H1 (cell line): ENCODE measurements at regions not wholly inside any gene's neighbourhood (a gene's known extent, or its start where the extent isn't known, plus 50 kb on each side); places are given as distances from the start of the nearest gene placed in this dataset.

Experiments
- CTCF ChIA-PET: fragments of 300-600 bp; sonication (Branson Sonifier 250); formaldehyde crosslinking; loops from one replicate; lab custom pipeline; 2021; ENCODE audit not compliant: partially characterized antibody; lab: Charles Lee
- POLR2A ChIA-PET: fragments of 300-600 bp; sonication (Branson Sonifier 250); formaldehyde crosslinking; loops from one replicate; lab custom pipeline; 2021; ENCODE audit warnings: inconsistent platforms; ENCODE audit not compliant: partially characterized antibody; lab: Charles Lee
- DNase-seq, 2 experiments: peaks; one replicate each; pipeline versions ENCODE4 v3.0.0 to v3.0.0-alpha.2; 2010 to 2022; ENCODE audit warnings: low spot score in 2 of 2, low read depth in 1 of 2, mixed read lengths in 1 of 2
- FAIRE-seq: peaks from 2 replicates; lab custom pipeline; 2011; peaks lifted over from hg19 to GRCh38; lab: Jason Lieb, UNC
- H2AFZ ChIP-seq: 2 replicates; pipeline ENCODE4 v1.8.1; 2012; ENCODE audit warnings: low read length, inconsistent platforms
- H2AK5ac ChIP-seq: 2 replicates; pipeline ENCODE4 v1.6.1; 2013; ENCODE audit warnings: low read depth, low read length
- H2BK120ac ChIP-seq: replicated peaks from 2 replicates; pipeline ENCODE3; 2013; ENCODE audit warnings: low read depth, low read length, inconsistent platforms
- H2BK12ac ChIP-seq: 2 replicates; pipeline ENCODE4 v1.6.1; 2013; ENCODE audit warnings: low read depth, low read length
- H2BK15ac ChIP-seq: 2 replicates; pipeline ENCODE4 v1.6.1; 2013; ENCODE audit warnings: low read length
- H2BK20ac ChIP-seq: 2 replicates; pipeline ENCODE4 v1.6.1; 2013; ENCODE audit warnings: low read length
- H2BK5ac ChIP-seq: 2 replicates; pipeline ENCODE4 v1.6.1; 2013; ENCODE audit warnings: low read depth, low read length
- H3K14ac ChIP-seq: 2 replicates; pipeline ENCODE4 v1.6.1; 2013; ENCODE audit warnings: inconsistent platforms; ENCODE audit not compliant: insufficient read length
- H3K18ac ChIP-seq: 2 replicates; pipeline ENCODE4 v1.6.1; 2013; ENCODE audit warnings: low read length; ENCODE audit errors: extremely low read depth
- H3K23ac ChIP-seq: 2 replicates; pipeline ENCODE4 v1.6.1; 2013; ENCODE audit warnings: inconsistent platforms; ENCODE audit not compliant: insufficient read length
- H3K23me2 ChIP-seq: 2 replicates; pipeline ENCODE4 v1.6.1; 2013; ENCODE audit warnings: low read depth, low read length
- H3K27ac ChIP-seq: 2 replicates; pipeline ENCODE4 v1.6.1; 2011; ENCODE audit warnings: low read depth, low read length, inconsistent platforms
- H3K27me3 ChIP-seq, 4 experiments: replicated peaks in 1 of 4; 1 replicate in 1 of 4; 2 replicates in 3 of 4; pipeline versions ENCODE4 v1.6.1 to v1.8.1; 2011 to 2013; ENCODE audit warnings: low read length in 3 of 4, mild to moderate bottlenecking in 3 of 4, inconsistent platforms in 2 of 4, mixed read lengths in 2 of 4, moderate library complexity in 1 of 4; ENCODE audit not compliant: control insufficient read depth in 3 of 4, insufficient read depth in 3 of 4; ENCODE audit errors: extremely low read depth in 1 of 4
- H3K36me3 ChIP-seq, 4 experiments: 2 replicates each; pipeline versions ENCODE4 v1.6.1 to v1.8.1; 2011 to 2013; ENCODE audit warnings: mild to moderate bottlenecking in 4 of 4, low read length in 3 of 4, moderate library complexity in 2 of 4, control low read depth in 1 of 4, inconsistent platforms in 1 of 4; ENCODE audit not compliant: insufficient read depth in 4 of 4, control insufficient read depth in 2 of 4
- H3K4ac ChIP-seq: replicated peaks from 2 replicates; pipeline ENCODE3; 2013; ENCODE audit warnings: low read length, low read depth, mixed read lengths, inconsistent platforms; ENCODE audit not compliant: insufficient read length
- H3K4me1 ChIP-seq, 4 experiments: replicated peaks in 1 of 4; 1 replicate in 1 of 4; 2 replicates in 3 of 4; pipeline versions ENCODE4 v1.6.1 to v1.8.1; 2011 to 2013; ENCODE audit warnings: low read length in 3 of 4, inconsistent platforms in 2 of 4, mixed read lengths in 1 of 4; ENCODE audit not compliant: insufficient read depth in 4 of 4, control insufficient read depth in 3 of 4
- H3K4me2 ChIP-seq, 2 experiments: 2 replicates each; pipeline versions ENCODE4 v1.6.1 to v1.8.1; 2011 to 2013; ENCODE audit warnings: low read depth in 2 of 2, low read length in 2 of 2, control low read depth in 1 of 2, inconsistent platforms in 1 of 2, mild to moderate bottlenecking in 1 of 2; ENCODE audit not compliant: insufficient read depth in 1 of 2
- H3K4me3 ChIP-seq, 4 experiments: fragments of 200-600, 300-600 bp in 1 of 4; sonication (generic), shearing (Covaris generic), sonication (Bioruptor Twin) in 1 of 4; 2 replicates each; pipeline versions ENCODE4 v1.5.1 to v1.8.1; 2011 to 2016; ENCODE audit warnings: low read length in 4 of 4, low read depth in 3 of 4, control low read depth in 2 of 4, inconsistent platforms in 2 of 4, mild to moderate bottlenecking in 2 of 4, mixed read lengths in 1 of 4, moderate library complexity in 1 of 4; ENCODE audit not compliant: insufficient read depth in 2 of 4; ENCODE audit errors: extremely low read depth in 1 of 4
- H3K56ac ChIP-seq: replicated peaks from 2 replicates; pipeline ENCODE3; 2013; ENCODE audit warnings: low read depth, mild to moderate bottlenecking, mixed read lengths, low read length, inconsistent platforms; ENCODE audit not compliant: insufficient read length
- H3K79me1 ChIP-seq: 2 replicates; pipeline ENCODE4 v1.6.1; 2013; ENCODE audit warnings: low read depth, low read length, control low read depth
- H3K79me2 ChIP-seq, 2 experiments: 2 replicates each; pipeline versions ENCODE4 v1.6.1 to v1.8.1; 2012 to 2013; ENCODE audit warnings: low read length in 2 of 2, mild to moderate bottlenecking in 2 of 2, inconsistent platforms in 1 of 2; ENCODE audit not compliant: insufficient read depth in 2 of 2, control insufficient read depth in 1 of 2
- H3K9ac ChIP-seq, 4 experiments: replicated peaks in 1 of 4; 1 replicate in 1 of 4; 2 replicates in 3 of 4; pipeline versions ENCODE4 v1.6.1 to v1.8.1; 2011 to 2013; ENCODE audit warnings: low read depth in 3 of 4, low read length in 3 of 4, control low read depth in 2 of 4, mild to moderate bottlenecking in 2 of 4, moderate library complexity in 2 of 4, inconsistent platforms in 1 of 4; ENCODE audit errors: extremely low read depth in 1 of 4
- H3K9me3 ChIP-seq, 2 experiments: 2 replicates each; pipeline versions ENCODE4 v1.6.1 to v1.8.1; 2012 to 2013; ENCODE audit warnings: mild to moderate bottlenecking in 2 of 2, moderate library complexity in 2 of 2, control low read depth in 1 of 2, inconsistent platforms in 1 of 2, low read depth in 1 of 2, low read length in 1 of 2, mixed read lengths in 1 of 2; ENCODE audit not compliant: insufficient read depth in 2 of 2
- H4K20me1 ChIP-seq, 2 experiments: replicated peaks in 1 of 2; 2 replicates each; pipeline versions ENCODE3 to v1.8.1; 2011 to 2013; ENCODE audit warnings: inconsistent platforms in 2 of 2, low read length in 2 of 2, mild to moderate bottlenecking in 1 of 2; ENCODE audit not compliant: insufficient read depth in 2 of 2, control insufficient read depth in 1 of 2
- H4K5ac ChIP-seq: 2 replicates; pipeline ENCODE4 v1.6.1; 2013; ENCODE audit warnings: low read length, low read depth, mixed read lengths, inconsistent platforms; ENCODE audit not compliant: insufficient read length
- H4K8ac ChIP-seq: 2 replicates; pipeline ENCODE4 v1.8.0; 2013; ENCODE audit warnings: mild to moderate bottlenecking, moderate library complexity, low read length, inconsistent platforms; ENCODE audit not compliant: insufficient read depth; ENCODE audit errors: extremely low read depth
- H4K91ac ChIP-seq: replicated peaks from 2 replicates; pipeline ENCODE3; 2013; ENCODE audit warnings: low read length, mixed read lengths, inconsistent platforms; ENCODE audit not compliant: insufficient read length
- ATF3 ChIP-seq: IDR thresholded peaks from 2 replicates; pipeline ENCODE4 v1.6.1; 2011; ENCODE audit warnings: low read depth, mild to moderate bottlenecking, low read length; ENCODE audit not compliant: insufficient read depth
- CTCF ChIP-seq, 3 experiments: IDR thresholded peaks; 1 replicate in 2 of 3; 2 replicates in 1 of 3; pipeline versions ENCODE4 v1.5.1 to v1.6.1; 2011; ENCODE audit warnings: low read length in 3 of 3, mild to moderate bottlenecking in 3 of 3, inconsistent platforms in 2 of 3, low read depth in 1 of 3, moderate library complexity in 1 of 3; ENCODE audit not compliant: insufficient read depth in 1 of 3; ENCODE audit errors: control extremely low read depth in 1 of 3
- EGR1 ChIP-seq: IDR thresholded peaks from 2 replicates; pipeline ENCODE4 v1.6.1; 2011; ENCODE audit warnings: low read depth, low read length, borderline replicate concordance
- KDM5A ChIP-seq: fragments of 200-600 bp; IDR thresholded peaks from 2 replicates; pipeline ENCODE4 v1.7.1; 2012; ENCODE audit warnings: mild to moderate bottlenecking, low read length, inconsistent platforms, mixed read lengths
- RAD21 ChIP-seq, 2 experiments: IDR thresholded peaks in 1 of 2; conservative IDR thresholded peaks in 1 of 2; 2 replicates each; pipeline ENCODE4 v1.6.1; 2011; ENCODE audit warnings: low read depth in 2 of 2, low read length in 2 of 2, improper control_type of control experiment in 1 of 2, inconsistent platforms in 1 of 2, mild to moderate bottlenecking in 1 of 2, moderate library complexity in 1 of 2
- WGBS, 2 experiments: shearing (Covaris generic) in 1 of 2; methylation state at CpG; one replicate each; pipeline versions ENCODE4 v1.1.6 to v1.1.7; 2013 to 2015; ENCODE audit warnings: low lambda C conversion rate in 2 of 2, mixed read lengths in 2 of 2, inconsistent platforms in 1 of 2, low coverage in 1 of 2, missing lambda C conversion rate in 1 of 2; ENCODE audit not compliant: insufficient replicate concordance in 2 of 2, insufficient coverage in 1 of 2, insufficient read length in 1 of 2; ENCODE audit errors: extremely low coverage in 1 of 2, missing lambda C conversion rate in 1 of 2; 5-methylcytosine and 5-hydroxymethylcytosine counted together

- WGBS, 2 experiments = 82% methylated on average over 2 of the region's 2 CpGs; no CpG with 5 or more reads in 1 of the 2 experiments
- CTCF ChIA-PET = interaction anchor here (0.6 to 1.5 kb wide), 3 partner anchors 13 to 283 kb away, joined by 3 read pairs; no protein-coding TSS in a partner anchor
Observed at GRCh38 chr10:6782378-6782777, 202.3 kb upstream of the PRKCQ start.

More at GRCh38 chr10:6782378-6782777, 202.3 kb upstream of the PRKCQ start:
- no peak overlapping the region for H4K5ac ChIP-seq
- H3K9me3 ChIP-seq = no peaks in the 10 kb centered on the region
- H3K23me2 ChIP-seq = peaks cover 6% of the 10 kb centered on the region; the same call in 1 of the 2 replicates
- no peak overlapping the region for H2BK12ac ChIP-seq
- peaks cover 0 to 11% (median 3%) of the 10 kb centered on the region in 4 experiments; a peak in 5 of 7 replicates for H3K4me1 ChIP-seq
- no peaks in the 10 kb centered on the region for H3K36me3 ChIP-seq
- H2BK120ac ChIP-seq = no peak overlapping the region
- no peak overlapping the region for H2AFZ ChIP-seq
- H3K27me3 ChIP-seq = no peaks in the 10 kb centered on the region
- H3K56ac ChIP-seq = no peak overlapping the region
- H2BK20ac ChIP-seq = no peak overlapping the region
- no peak overlapping the region for H2AK5ac ChIP-seq
- no peak overlapping the region for H3K23ac ChIP-seq
- H3K4me2 ChIP-seq = no peak overlapping the region
- no peak overlapping the region for H3K18ac ChIP-seq
- no peaks in the 10 kb centered on the region for H3K79me2 ChIP-seq
- no peak for DNase-seq
- H3K4me3 ChIP-seq = no peak overlapping the region
- H3K79me1 ChIP-seq = no peaks in the 10 kb centered on the region
- no peak overlapping the region for H3K4ac ChIP-seq
- H4K20me1 ChIP-seq = no peaks in the 10 kb centered on the region
- no peak overlapping the region for H4K8ac ChIP-seq
- no peak overlapping the region for H3K14ac ChIP-seq
- H3K27ac ChIP-seq = no peak overlapping the region
- H4K91ac ChIP-seq = no peak overlapping the region
- no peak for TF ChIP-seq KDM5A
- no peak for TF ChIP-seq EGR1
- peak in 2 of 3 experiments; percentile 15 to 31; a peak in 2 of 4 replicates for TF ChIP-seq CTCF (IDR thresholded peaks at IDR 0.05; ENCODE audit: control extremely low read depth in 1 of 3, insufficient read depth in 1 of 3, low read depth in 1 of 3, low read length in 3 of 3)
- no peak for TF ChIP-seq ATF3
- TF ChIP-seq RAD21 (IDR thresholded peaks at IDR 0.05 in 1 of 2, conservative IDR thresholded peaks at IDR 0.05 in 1 of 2; ENCODE audit: low read depth in 2 of 2, low read length in 2 of 2) = peak; percentile 52 to 65
- no peak overlapping the region for H2BK15ac ChIP-seq
- H3K9ac ChIP-seq = no peak overlapping the region
- POLR2A ChIA-PET = no interaction called here
- H2BK5ac ChIP-seq = no peak overlapping the region
- no peak for FAIRE-seq
